A549 (cell line): ENCODE measurements at regions not wholly inside any gene's neighbourhood (a gene's known extent, or its start where the extent isn't known, plus 50 kb on each side); places are given as distances from the start of the nearest gene placed in this dataset.

Source experiments
- ATAC-seq, 2 experiments: fragments of 200-7000 bp in 1 of 2; fragments of >200 bp in 1 of 2; cut with Nextera tagmentation in 1 of 2; cut with Tn5 transposase in 1 of 2; 3 replicates each; pipeline versions ENCODE4 v1.8.0 to v1.9.1; 2018 to 2020; ENCODE audit warnings: mild to moderate bottlenecking in 1 of 2, moderate library complexity in 1 of 2
- CTCF ChIA-PET: fragments of 300-600 bp; sonication (Branson Sonifier 250); formaldehyde crosslinking; extraction: SDS; loops from one replicate; lab custom pipeline; 2021; ENCODE audit warnings: antibody characterized with exemption, inconsistent platforms; lab: Yijun Ruan, JAX
- POLR2A ChIA-PET: fragments of 350-600 bp; formaldehyde crosslinking; extraction: SDS; loops from one replicate; lab custom pipeline; 2021; ENCODE audit warnings: antibody characterized with exemption, inconsistent platforms; lab: Yijun Ruan, JAX
- DNase-seq, 2 experiments: peaks; one replicate each; pipeline versions ENCODE4 v3.0.0 to v3.0.0-alpha.2; 2011 to 2016; ENCODE audit warnings: low read depth in 1 of 2, low spot score in 1 of 2
- FAIRE-seq: peaks from 2 replicates; lab custom pipeline; 2011; peaks lifted over from hg19 to GRCh38; lab: Jason Lieb, UNC
- H3K27ac ChIP-seq, 2 experiments: fragments of >200 bp; sonication (Bioruptor Twin); formaldehyde crosslinking; 3 replicates each; pipeline ENCODE4 v1.5.1; 2016 to 2017
- H3K4me1 ChIP-seq: fragments of >200 bp; sonication (Bioruptor Twin); formaldehyde crosslinking; 3 replicates; pipeline ENCODE4 v1.6.1; 2016
- H3K4me2 ChIP-seq: fragments of >200 bp; sonication (Bioruptor Twin); formaldehyde crosslinking; 3 replicates; pipeline ENCODE4 v1.6.1; 2016
- H3K4me3 ChIP-seq: fragments of >200 bp; sonication (Bioruptor Twin); formaldehyde crosslinking; 3 replicates; pipeline ENCODE4 v1.5.1; 2016
- H3K9me3 ChIP-seq: fragments of >200 bp; sonication (Bioruptor Twin); formaldehyde crosslinking; 3 replicates; pipeline ENCODE4 v1.6.1; 2016
- BHLHE40 ChIP-seq: IDR thresholded peaks from 2 replicates; pipeline ENCODE4 v1.6.1; 2012; ENCODE audit warnings: low read depth, low read length, inconsistent platforms
- CBX8 ChIP-seq: fragments of 200-600 bp; sonication (generic); IDR thresholded peaks from 2 replicates; pipeline ENCODE4 v1.6.1; 2016
- CEBPB ChIP-seq, 2 experiments: fragments of >200 bp in 1 of 2; sonication (Bioruptor Twin) in 1 of 2; formaldehyde crosslinking in 1 of 2; IDR thresholded peaks; 2 replicates each; pipeline ENCODE4 v1.6.1; 2012 to 2016
- CHD2 ChIP-seq: fragments of 150-350 bp; IDR thresholded peaks from 2 replicates; pipeline ENCODE4 v1.6.1; 2014; ENCODE audit warnings: low read length; ENCODE audit not compliant: partially characterized antibody
- CHD4 ChIP-seq: fragments of 200-600 bp; sonication (generic); IDR thresholded peaks from 2 replicates; pipeline ENCODE4 v1.6.1; 2016; ENCODE audit warnings: antibody characterized with exemption, mild to moderate bottlenecking, borderline replicate concordance
- EHF ChIP-seq: fragments of 250-450 bp; sonication (Bioruptor Pico); IDR thresholded peaks from 2 replicates; pipeline ENCODE4 v1.5.0; 2020; ENCODE audit warnings: mild to moderate bottlenecking
- EP300 ChIP-seq, 2 experiments: fragments of >200 bp; sonication (Bioruptor Twin); formaldehyde crosslinking; IDR thresholded peaks; 2 replicates in 1 of 2; 3 replicates in 1 of 2; pipeline ENCODE4 v1.6.1; 2016 to 2017
- FOSL2 ChIP-seq, 2 experiments: fragments of 450-650 bp in 1 of 2; fragments of >200 bp in 1 of 2; sonication (Bioruptor Twin) in 1 of 2; formaldehyde crosslinking; IDR thresholded peaks; 2 replicates each; pipeline versions ENCODE4 v1.5.0 to v1.6.1; 2016 to 2020; ENCODE audit warnings: mild to moderate bottlenecking in 1 of 2, moderate library complexity in 1 of 2
- FOXS1 ChIP-seq: fragments of 250-450 bp; sonication (Bioruptor Pico); IDR thresholded peaks from 2 replicates; pipeline ENCODE4 v1.5.0; 2020; ENCODE audit warnings: mild to moderate bottlenecking, moderate library complexity
- GATA3 ChIP-seq: IDR thresholded peaks from 2 replicates; pipeline ENCODE4 v1.6.1; 2012; ENCODE audit warnings: borderline replicate concordance
- HDAC2 ChIP-seq: fragments of 200-600 bp; sonication (generic); IDR thresholded peaks from 2 replicates; pipeline ENCODE4 v1.6.1; 2016
- HOXB13 ChIP-seq: fragments of 250-450 bp; sonication (Bioruptor Pico); IDR thresholded peaks from 2 replicates; pipeline ENCODE4 v1.5.0; 2020; ENCODE audit warnings: low read depth, mild to moderate bottlenecking, moderate library complexity
- HOXB5 ChIP-seq: fragments of 250-450 bp; sonication (Bioruptor Pico); IDR thresholded peaks from 2 replicates; pipeline ENCODE4 v1.5.0; 2020; ENCODE audit warnings: mild to moderate bottlenecking, moderate library complexity
- JUN ChIP-seq, 2 experiments: fragments of >200 bp; sonication (Bioruptor Twin); formaldehyde crosslinking; IDR thresholded peaks; 2 replicates in 1 of 2; 3 replicates in 1 of 2; pipeline ENCODE4 v1.6.1; 2016 to 2017
- JUNB ChIP-seq: fragments of >200 bp; sonication (Bioruptor Twin); formaldehyde crosslinking; IDR thresholded peaks from 2 replicates; pipeline ENCODE4 v1.6.1; 2016
- KDM5A ChIP-seq: fragments of 200-600 bp; sonication (generic); IDR thresholded peaks from 2 replicates; pipeline ENCODE4 v1.6.1; 2016; ENCODE audit warnings: antibody characterized with exemption, mild to moderate bottlenecking
- MAFK ChIP-seq: fragments of 450-650 bp; IDR thresholded peaks from 2 replicates; pipeline ENCODE4 v1.6.1; 2014; ENCODE audit not compliant: partially characterized antibody
- MAZ ChIP-seq: fragments of 150-350 bp; IDR thresholded peaks from 2 replicates; pipeline ENCODE4 v1.6.1; 2014; ENCODE audit warnings: antibody characterized with exemption, low read depth, low read length, borderline replicate concordance
- RAD21 ChIP-seq, 2 experiments: fragments of >200 bp in 1 of 2; sonication (Bioruptor Twin) in 1 of 2; formaldehyde crosslinking in 1 of 2; IDR thresholded peaks in 1 of 2; conservative IDR thresholded peaks in 1 of 2; 2 replicates in 1 of 2; 3 replicates in 1 of 2; pipeline ENCODE4 v1.6.1; 2012 to 2018; ENCODE audit warnings: inconsistent platforms in 1 of 2
- RARB ChIP-seq: fragments of 250-450 bp; sonication (Bioruptor Pico); IDR thresholded peaks from 2 replicates; pipeline ENCODE4 v1.8.0; 2021; ENCODE audit warnings: mild to moderate bottlenecking, moderate library complexity
- RCOR1 ChIP-seq: fragments of 150-350 bp; IDR thresholded peaks from 2 replicates; pipeline ENCODE4 v1.6.1; 2014; ENCODE audit warnings: antibody characterized with exemption, low read length, low read depth
- RFX5 ChIP-seq: fragments of 450-650 bp; IDR thresholded peaks from 2 replicates; pipeline ENCODE4 v1.7.1; 2014; ENCODE audit warnings: antibody characterized with exemption, mild to moderate bottlenecking, moderate library complexity
- SMC3 ChIP-seq: fragments of >200 bp; sonication (Bioruptor Twin); formaldehyde crosslinking; IDR thresholded peaks from 3 replicates; pipeline ENCODE4 v1.6.1; 2018; ENCODE audit warnings: inconsistent platforms
- TFCP2L1 ChIP-seq: fragments of 250-450 bp; sonication (Bioruptor Pico); IDR thresholded peaks from 2 replicates; pipeline ENCODE4 v1.5.0; 2021; ENCODE audit warnings: mild to moderate bottlenecking
- ZC3H11A ChIP-seq: fragments of 450-650 bp; IDR thresholded peaks from 2 replicates; pipeline ENCODE4 v1.6.1; 2014; ENCODE audit warnings: antibody characterized with exemption, mild to moderate bottlenecking
- ZSCAN20 ChIP-seq: fragments of 250-450 bp; sonication (Bioruptor Pico); IDR thresholded peaks from 2 replicates; pipeline ENCODE4 v1.8.0; 2022; ENCODE audit warnings: mild to moderate bottlenecking, moderate library complexity
- WGBS: methylation state at CpG from one replicate; pipeline ENCODE4 v1.1.6; 2017; ENCODE audit errors: missing lambda C conversion rate; 5-methylcytosine and 5-hydroxymethylcytosine counted together
- TF ChIP-seq, protein P1 (sequence below): fragments of >200 bp; sonication (Bioruptor Twin); formaldehyde crosslinking; IDR thresholded peaks from 3 replicates; pipeline ENCODE4 v1.6.1; 2016
- TF ChIP-seq, protein P2 (sequence below): fragments of 450-650 bp; IDR thresholded peaks from 2 replicates; pipeline ENCODE4 v1.6.1; 2014; ENCODE audit warnings: antibody characterized with exemption
- TF ChIP-seq, protein P3 (sequence below): IDR thresholded peaks from 2 replicates; pipeline ENCODE4 v1.6.1; 2012

DNA sequence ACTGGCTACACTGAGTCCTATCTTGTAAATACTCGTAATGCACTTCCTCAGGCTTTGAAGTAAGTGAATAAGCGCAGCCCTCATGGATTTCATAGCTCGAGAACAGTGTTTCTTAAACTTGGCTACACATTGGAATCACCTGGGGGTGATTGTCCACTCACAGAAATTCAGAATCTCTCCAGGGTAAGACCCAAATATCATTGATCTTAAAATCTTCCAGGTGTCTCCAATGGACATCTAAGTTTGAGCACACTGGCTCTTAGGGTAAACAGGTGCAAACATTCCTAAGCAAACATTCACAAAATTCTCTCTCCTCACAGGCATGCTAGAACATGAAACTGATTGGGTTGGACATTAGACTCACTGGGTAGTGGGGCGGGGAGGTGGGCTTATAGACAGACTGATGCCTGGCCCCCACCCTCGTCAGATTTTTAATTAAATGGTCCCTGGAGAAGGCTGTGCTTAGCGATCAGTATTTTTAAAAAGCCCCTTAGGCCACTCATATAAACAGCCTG lies 279.7 kb upstream of the TBL1XR1 start:
- Histone ChIP-seq H3K9me3 (no peaks in the 10 kb centered on the region), H3K4me1 (peaks cover 26% of the 10 kb centered on the region), H3K4me3 (no peak overlapping the region), H3K4me2 (no peak overlapping the region), H3K27ac (peak overlapping the region in 1 of 2 experiments; percentile 82; a peak in 2 of 6 replicates)
- FAIRE-seq (no peak), ATAC-seq (no peak), DNase-seq (no peak)
- TF ChIP-seq KDM5A (no peak), MAFK (no peak), CEBPB (IDR thresholded peaks at IDR 0.05) (no peak), ZC3H11A (no peak), RCOR1 (no peak), CHD4 (no peak), RFX5 (no peak), ZSCAN20 (no peak), HOXB13 (CRISPR knock-in tag) (no peak)
- TF ChIP-seq, protein P1, sequence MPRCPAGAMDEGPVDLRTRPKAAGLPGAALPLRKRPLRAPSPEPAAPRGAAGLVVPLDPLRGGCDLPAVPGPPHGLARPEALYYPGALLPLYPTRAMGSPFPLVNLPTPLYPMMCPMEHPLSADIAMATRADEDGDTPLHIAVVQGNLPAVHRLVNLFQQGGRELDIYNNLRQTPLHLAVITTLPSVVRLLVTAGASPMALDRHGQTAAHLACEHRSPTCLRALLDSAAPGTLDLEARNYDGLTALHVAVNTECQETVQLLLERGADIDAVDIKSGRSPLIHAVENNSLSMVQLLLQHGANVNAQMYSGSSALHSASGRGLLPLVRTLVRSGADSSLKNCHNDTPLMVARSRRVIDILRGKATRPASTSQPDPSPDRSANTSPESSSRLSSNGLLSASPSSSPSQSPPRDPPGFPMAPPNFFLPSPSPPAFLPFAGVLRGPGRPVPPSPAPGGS, result no peak
- TF ChIP-seq, protein P2, sequence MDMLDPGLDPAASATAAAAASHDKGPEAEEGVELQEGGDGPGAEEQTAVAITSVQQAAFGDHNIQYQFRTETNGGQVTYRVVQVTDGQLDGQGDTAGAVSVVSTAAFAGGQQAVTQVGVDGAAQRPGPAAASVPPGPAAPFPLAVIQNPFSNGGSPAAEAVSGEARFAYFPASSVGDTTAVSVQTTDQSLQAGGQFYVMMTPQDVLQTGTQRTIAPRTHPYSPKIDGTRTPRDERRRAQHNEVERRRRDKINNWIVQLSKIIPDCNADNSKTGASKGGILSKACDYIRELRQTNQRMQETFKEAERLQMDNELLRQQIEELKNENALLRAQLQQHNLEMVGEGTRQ, result no peak
- WGBS, result 100% methylated on average over 6 of the region's 6 CpGs
- POLR2A ChIA-PET, result no interaction called here
- CTCF ChIA-PET, result no interaction called here

DNA sequence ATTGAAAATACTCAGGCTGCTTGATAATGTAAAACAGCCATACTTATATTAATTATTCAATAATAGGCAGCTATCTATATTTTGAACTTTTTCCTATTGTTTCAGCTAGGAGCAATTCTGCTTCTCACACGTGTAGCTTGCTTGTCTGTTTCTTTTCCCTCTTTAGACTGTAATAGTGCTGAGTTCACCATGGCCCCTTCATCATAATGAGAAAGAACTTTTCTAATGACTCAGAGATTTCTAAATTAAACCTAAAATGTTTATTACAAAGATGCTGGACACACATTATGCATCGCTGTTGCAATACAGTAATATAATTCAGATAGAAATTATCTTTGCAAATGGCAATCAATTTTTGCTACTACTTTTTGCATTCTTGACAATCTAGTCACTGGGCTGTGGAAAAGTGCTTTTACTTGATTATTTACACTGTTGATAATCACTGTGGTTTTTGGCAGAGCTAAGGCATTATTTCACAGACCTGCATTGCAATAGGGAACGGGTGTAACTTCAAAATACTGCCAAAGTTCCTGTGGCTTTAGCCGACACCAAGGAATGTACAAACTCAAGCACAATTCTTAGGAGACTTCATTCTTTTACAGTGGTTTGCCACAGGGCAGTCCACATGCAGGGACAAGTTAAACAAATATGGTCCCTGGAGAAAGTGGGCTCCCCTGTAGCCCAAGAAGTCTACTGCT lies 281.0 kb upstream of the TBL1XR1 start:
- TF ChIP-seq MAFK (peak; percentile 3), JUNB (peak; percentile 62; the same call in 1 of the 2 replicates), HOXB5 (no peak), RAD21 (conservative IDR thresholded peaks at IDR 0.05 in 1 of 2, IDR thresholded peaks at IDR 0.05 in 1 of 2) (peak in 1 of 2 experiments; percentile 35; a peak in 1 of 5 replicates), FOXS1 (CRISPR knock-in tag) (no peak), EP300 (IDR thresholded peaks at IDR 0.05) (peak; percentile 16 to 71; a peak in 3 of 5 replicates), CHD2 (no peak), MAZ (no peak), JUN (IDR thresholded peaks at IDR 0.05) (peak; percentile 56 to 63; a peak in 2 of 5 replicates), RARB (CRISPR knock-in tag) (no peak), GATA3 (peak; percentile 86), CBX8 (no peak), TFCP2L1 (no peak), BHLHE40 (no peak), HDAC2 (no peak), CEBPB (IDR thresholded peaks at IDR 0.05) (peak; percentile 52 to 85; a peak in 3 of 4 replicates), SMC3 (peak; percentile 32; the same call in 2 of the 3 replicates), EHF (CRISPR knock-in tag) (no peak), CHD4 (no peak), RFX5 (no peak), FOSL2 (IDR thresholded peaks at IDR 0.05) (no peak), FOSL2 (CRISPR knock-in tag; IDR thresholded peaks at IDR 0.05) (peak; percentile 74)
- TF ChIP-seq, protein P3, sequence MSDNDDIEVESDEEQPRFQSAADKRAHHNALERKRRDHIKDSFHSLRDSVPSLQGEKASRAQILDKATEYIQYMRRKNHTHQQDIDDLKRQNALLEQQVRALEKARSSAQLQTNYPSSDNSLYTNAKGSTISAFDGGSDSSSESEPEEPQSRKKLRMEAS, result peak; percentile 40
- TF ChIP-seq, protein P1, result peak; percentile 31; the same call in 1 of the 3 replicates
- ATAC-seq (peak; percentile 88 to 91), FAIRE-seq (no peak), DNase-seq (peak; percentile 28 to 83)
- H3K4me3 ChIP-seq, result no peak overlapping the region
- no peaks in the 10 kb centered on the region for H3K9me3 ChIP-seq
- peaks cover 26% of the 10 kb centered on the region for H3K4me1 ChIP-seq
- H3K4me2 ChIP-seq, result peak overlapping the region; percentile 58
- ChIA-PET CTCF (interaction anchor here (0.6 kb wide), 1 partner anchor 539 kb away, joined by 3 read pairs; no protein-coding TSS in a partner anchor), POLR2A (interaction anchor here (1.2 kb wide), 1 partner anchor 281 kb away, joined by 3 read pairs; the partner anchor contains the start of gene TBL1XR1)
- WGBS, result 11% methylated on average over 4 of the region's 4 CpGs
- H3K27ac ChIP-seq, result peak overlapping the region; percentile 62 to 82
